ENCODE measurements at regions not wholly inside any gene's neighbourhood (a gene's known extent, or its start where the extent isn't known, plus 50 kb on each side); places are given as distances from the start of the nearest gene placed in this dataset.

GRCh38 chr5:92565673-92566072, 1015.3 kb downstream of the NR2F1-AS1 start:
- TF ChIP-seq POLR2A (IDR thresholded peaks at IDR 0.05) (no peak), CTCF (IDR thresholded peaks at IDR 0.05) (no peak)

Measured in heart left ventricle (tissue), 13 donors.